ENCODE measurements at regions not wholly inside any gene's neighbourhood (a gene's known extent, or its start where the extent isn't known, plus 50 kb on each side); places are given as distances from the start of the nearest gene placed in this dataset.

GRCh38 chr4:114535725-114536124, 62.9 kb upstream of the UGT8 start:
- no peak for DNase-seq (ENCODE audit: low spot score)

- no peak for DNase-seq (ENCODE audit: low spot score)
These were observed 61.3 kb upstream of the UGT8 start for GRCh38 chr4:114537352-114537751.

- no peak for DNase-seq (ENCODE audit: low spot score)
These were observed 60.5 kb upstream of the UGT8 start for GRCh38 chr4:114538012-114538617.

- no peak for DNase-seq (ENCODE audit: low spot score)
These were observed 58.6 kb upstream of the UGT8 start for GRCh38 chr4:114539985-114540384.

GRCh38 chr4:114547340-114548134, 51.1 kb upstream of the UGT8 start:
- no peak for DNase-seq (ENCODE audit: low spot score)
